Esophagus squamous epithelium (tissue), 4 donors: ENCODE measurements at regions not wholly inside any gene's neighbourhood (a gene's known extent, or its start where the extent isn't known, plus 50 kb on each side); places are given as distances from the start of the nearest gene placed in this dataset.
"Not testable (repeated sequence)": the region's sequence is repeated elsewhere in the genome, so short reads cannot be mapped to it uniquely, and the experiment has no call there.

Experiments
- POLR2A ChIP-seq, 4 donors: fragments of 450-650 bp; IDR thresholded peaks; one replicate each; pipeline ENCODE4 v1.6.1; 2017; ENCODE audit warnings: antibody characterized with exemption in 4 of 4, mild to moderate bottlenecking in 4 of 4, moderate library complexity in 3 of 4
- TF ChIP-seq, protein P1 (sequence below), 6 experiments: fragments of 450-650 bp in 4 of 6; fragments of 200-600 bp in 2 of 6; sonication (generic) in 2 of 6; IDR thresholded peaks; one replicate each; pipeline ENCODE4 v1.5.1; 2016 to 2019; ENCODE audit warnings: antibody characterized with exemption in 6 of 6, mild to moderate bottlenecking in 4 of 6, moderate library complexity in 4 of 6

- TF ChIP-seq, protein P1, sequence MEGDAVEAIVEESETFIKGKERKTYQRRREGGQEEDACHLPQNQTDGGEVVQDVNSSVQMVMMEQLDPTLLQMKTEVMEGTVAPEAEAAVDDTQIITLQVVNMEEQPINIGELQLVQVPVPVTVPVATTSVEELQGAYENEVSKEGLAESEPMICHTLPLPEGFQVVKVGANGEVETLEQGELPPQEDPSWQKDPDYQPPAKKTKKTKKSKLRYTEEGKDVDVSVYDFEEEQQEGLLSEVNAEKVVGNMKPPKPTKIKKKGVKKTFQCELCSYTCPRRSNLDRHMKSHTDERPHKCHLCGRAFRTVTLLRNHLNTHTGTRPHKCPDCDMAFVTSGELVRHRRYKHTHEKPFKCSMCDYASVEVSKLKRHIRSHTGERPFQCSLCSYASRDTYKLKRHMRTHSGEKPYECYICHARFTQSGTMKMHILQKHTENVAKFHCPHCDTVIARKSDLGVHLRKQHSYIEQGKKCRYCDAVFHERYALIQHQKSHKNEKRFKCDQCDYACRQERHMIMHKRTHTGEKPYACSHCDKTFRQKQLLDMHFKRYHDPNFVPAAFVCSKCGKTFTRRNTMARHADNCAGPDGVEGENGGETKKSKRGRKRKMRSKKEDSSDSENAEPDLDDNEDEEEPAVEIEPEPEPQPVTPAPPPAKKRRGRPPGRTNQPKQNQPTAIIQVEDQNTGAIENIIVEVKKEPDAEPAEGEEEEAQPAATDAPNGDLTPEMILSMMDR (IDR thresholded peaks at IDR 0.05): not testable (repeated sequence)
- not testable (repeated sequence) for TF ChIP-seq POLR2A (IDR thresholded peaks at IDR 0.05)
Observed at GRCh38 chr1:221973787-221974186, 231.9 kb upstream of the DUSP10 start.
